Fibroblast of skin of back (primary cell): ENCODE measurements at regions not wholly inside any gene's neighbourhood (a gene's known extent, or its start where the extent isn't known, plus 50 kb on each side); places are given as distances from the start of the nearest gene placed in this dataset.

Experiments used
- DNase-seq: peaks from one replicate; pipeline ENCODE4 v3.0.0-alpha.2; 2013

GRCh38 chr6:100134297-100134696 is 140.3 kb upstream of the MCHR2 start:
- no peak for DNase-seq

DNA sequence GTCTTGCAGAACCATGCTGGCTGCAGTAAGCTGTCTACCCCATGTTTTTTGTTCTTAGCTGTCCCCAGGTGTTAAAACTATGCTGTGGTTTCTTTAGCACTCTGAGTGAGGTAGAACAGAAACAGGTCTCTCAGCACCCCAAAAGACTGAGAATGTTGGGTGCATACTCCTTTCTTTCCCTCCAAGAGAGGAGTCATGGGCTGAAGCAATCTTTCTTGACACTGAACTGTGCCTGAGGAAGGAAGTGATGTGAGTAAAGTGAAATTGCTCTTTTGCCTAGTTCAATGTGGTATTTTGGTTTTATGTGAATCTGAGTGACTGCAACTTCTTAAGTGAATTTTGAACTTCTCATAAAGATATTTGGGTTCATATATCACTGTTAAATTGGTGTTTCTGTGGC is 138.0 kb upstream of the MCHR2 start:
- no peak for DNase-seq

GRCh38 chr6:100130630-100131029 is 136.6 kb upstream of the MCHR2 start:
- DNase-seq = no peak

DNA sequence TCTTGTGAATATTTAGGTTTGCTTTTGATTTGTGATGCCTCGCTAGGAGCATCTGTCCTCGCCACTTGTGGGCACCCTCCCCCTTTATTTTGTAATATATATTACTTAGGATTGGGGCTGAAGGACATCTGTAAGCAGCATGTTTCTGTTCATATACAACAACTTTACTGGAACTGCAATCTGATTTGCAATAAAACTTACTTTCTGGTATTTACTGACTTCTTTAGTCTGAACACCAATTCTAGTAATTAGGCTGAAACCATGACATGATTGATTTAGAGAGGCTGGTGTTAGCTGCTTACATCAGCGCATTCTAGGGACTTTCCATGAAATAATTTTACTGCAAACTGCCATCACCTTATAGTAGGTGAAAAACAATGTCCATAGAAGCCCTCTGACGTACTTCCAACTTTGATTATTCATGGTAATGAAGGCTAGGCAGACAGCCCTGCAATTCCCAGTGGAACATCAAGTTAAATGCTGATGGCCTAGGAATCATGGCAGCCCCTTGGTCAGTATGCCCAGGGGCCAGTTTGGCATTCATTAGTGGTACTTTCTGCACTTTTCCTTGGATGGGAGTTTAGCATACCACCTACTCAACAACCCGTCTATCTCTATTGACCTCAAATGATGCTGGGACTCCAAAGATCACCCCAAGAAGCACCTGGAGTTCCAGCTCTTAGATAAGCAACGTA is 132.9 kb upstream of the MCHR2 start:
- DNase-seq = peak; percentile 17

DNA sequence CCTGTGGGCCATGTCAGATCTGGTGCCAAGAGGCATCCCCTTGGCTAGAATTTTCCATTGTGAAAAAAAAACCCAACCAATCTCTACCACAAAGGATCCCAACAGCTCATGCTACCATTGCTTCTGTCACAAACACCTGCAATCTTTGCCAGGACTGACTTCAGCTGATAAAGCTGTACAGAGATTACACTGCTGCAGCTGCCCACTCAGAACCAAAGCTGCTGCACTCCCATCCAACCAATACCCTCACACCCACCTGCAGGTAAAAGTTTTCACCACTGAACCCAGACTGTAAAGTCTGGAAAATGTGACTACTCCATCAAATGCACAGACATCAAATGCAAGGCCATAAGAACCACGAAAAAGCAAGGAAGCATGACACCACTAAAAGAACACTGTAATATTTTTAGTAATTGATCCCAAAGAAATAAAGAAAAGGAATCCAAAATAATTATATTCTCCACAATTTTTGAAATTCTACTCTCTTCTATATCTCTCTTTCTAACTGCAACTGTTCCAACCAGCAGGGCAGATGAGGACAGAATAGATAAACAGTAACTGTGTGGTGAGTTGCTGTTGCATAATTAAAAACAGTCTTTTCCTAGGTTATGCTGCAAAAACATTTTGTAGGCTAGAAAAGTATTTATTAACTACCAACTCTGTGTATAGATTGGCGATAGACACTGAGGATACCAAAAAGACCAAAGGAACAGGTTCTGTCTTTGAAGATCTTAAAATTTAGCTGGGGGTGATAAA is 128.0 kb upstream of the MCHR2 start:
- no peak for DNase-seq

- DNase-seq = peak; percentile 12
Measured at GRCh38 chr6:100119261-100119660, 125.2 kb upstream of the MCHR2 start.

DNA sequence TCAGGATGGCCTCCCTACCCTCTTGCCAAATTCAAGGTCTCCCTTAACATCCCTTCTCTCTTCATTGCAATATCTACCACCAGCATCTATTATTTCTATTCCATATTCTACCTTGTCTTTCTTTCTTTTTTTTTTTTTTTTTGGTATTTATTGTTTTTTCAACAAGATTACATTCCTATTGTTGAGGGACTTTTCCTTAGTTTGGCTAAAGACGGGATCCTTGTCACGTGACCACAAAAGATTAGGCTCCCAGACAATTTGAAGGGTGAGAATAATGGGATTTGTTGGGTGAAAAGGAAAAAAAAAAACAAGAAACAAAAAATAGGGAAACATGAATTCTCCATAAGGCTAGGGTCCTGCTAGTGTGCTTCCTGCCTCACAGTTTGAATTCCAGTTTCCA is 124.3 kb upstream of the MCHR2 start:
- DNase-seq = no peak

DNA sequence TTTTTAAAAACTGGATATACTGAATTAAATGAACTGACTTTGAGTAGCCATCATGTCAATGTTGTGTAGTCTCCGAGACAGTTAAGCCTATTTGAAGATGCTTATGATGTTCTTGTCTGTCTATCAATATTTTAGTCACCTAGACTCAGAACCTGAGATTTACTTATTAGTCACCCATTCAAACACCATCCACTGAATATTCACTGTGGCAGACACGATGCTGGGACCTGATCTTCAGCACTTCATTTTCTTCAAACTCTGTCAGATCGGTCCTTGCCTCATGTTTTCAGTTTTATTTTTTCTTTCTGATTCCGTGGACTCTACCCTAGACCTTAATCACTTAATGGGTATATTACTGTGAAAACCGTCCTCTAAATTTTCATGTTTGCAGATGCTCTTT is 123.7 kb upstream of the MCHR2 start:
- DNase-seq = no peak

DNA sequence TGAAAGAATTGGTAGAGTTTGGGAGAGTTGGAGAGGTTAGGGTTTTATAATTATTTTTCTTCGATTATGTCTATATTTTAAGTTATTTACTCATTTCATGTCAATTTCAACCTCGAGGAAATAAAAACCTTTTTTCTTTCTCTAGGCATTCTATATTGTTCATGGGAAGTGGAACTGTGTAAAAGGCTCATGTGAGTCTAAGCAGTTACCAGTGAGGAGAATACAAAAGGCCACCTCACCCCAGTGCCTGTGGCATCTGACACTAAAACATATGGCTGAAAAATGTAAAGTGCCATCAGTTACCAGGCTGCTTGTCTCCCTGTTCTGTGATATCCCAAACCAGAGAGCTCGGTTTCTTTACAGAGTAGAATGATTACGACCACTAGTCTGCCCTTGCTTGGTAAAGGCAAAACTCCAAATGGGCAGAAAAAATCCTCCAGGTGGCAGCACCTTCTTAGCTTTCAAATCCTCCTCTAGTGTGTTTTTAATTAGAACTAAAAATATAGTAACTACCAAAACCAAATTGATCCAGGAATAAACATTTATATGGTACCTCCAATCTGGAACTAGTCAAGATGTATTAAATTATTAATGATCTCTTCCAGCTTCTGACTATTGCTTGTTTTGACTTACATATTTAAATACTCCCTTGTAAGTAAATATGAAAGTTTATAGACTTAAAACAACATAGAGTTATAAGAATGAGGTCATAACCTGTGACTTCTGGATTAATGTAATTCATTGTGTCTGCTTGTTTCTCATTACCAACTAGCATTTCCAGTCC is 122.6 kb upstream of the MCHR2 start:
- DNase-seq = peak; percentile 74

- DNase-seq = no peak
Measured at GRCh38 chr6:100115407-100116101, 121.5 kb upstream of the MCHR2 start.

- DNase-seq = no peak
Measured at GRCh38 chr6:100112855-100113508, 119.0 kb upstream of the MCHR2 start.

DNA sequence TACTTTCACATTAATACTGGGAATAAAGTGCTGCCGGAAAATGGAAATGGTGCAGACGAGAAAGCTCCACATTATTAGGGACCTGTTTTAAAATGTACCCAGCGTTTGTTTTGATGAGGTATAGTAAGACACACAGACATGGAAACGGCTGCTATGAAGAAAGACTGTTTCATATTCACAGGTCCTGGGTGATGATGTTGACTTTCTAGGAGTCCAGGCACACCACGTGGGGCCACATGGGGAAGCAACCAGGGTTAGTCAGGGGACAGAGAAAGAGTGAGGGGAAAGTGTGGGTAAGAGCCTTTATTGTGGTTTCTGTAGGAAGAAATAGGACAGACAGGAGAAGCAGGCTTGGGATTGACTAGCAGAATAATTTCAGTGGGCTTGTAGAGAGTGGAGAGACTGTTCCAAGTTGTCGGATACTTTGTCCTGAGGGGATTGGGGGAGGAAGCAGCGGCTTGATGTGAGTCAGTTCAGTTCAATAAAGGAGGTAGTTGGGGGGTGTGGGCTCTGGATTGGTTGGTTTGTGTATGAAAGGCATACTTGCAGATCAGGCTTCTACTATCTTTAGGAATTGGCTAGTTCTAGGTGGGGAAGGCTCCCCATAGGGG is 112.0 kb upstream of the MCHR2 start:
- DNase-seq = no peak

DNA sequence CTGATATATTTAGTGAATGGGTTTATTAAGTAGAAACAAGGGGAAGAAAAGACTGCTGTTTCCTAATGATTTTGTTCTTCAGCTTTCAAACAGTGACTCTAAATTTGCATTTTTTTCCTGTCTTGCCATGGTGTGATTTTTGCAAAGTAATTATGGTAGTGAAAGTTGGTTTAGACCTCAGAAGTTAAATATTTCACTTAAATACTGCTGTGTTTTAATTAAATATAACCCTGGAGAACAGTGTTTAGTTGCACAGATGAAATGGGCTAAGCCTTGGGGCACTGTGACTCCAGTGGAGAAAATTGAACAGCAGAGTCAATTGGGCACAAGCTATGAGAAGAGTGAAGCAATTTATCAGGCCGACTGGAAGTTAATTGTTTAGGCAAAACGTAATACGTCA is 111.1 kb upstream of the MCHR2 start:
- no peak for DNase-seq

DNA sequence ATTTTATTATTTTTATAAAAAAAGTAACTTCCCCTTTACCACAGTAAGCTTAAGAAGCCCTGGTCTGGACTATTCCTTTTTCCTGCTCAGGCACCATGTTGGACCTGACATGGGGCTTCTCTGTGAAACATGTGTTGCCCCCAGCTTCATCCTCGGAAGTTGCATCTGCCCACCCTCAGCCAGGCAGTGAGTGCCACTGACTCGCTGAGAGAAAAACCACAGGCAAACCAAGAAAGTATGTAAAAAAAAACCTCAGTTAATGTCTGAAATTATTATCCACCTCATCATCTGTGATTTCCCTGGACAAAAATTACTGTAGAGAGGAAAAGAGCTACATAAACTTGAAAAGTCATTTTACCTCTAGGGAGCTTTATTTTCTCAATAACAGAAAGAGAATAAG is 109.9 kb upstream of the MCHR2 start:
- peak; percentile 55 for DNase-seq

DNA sequence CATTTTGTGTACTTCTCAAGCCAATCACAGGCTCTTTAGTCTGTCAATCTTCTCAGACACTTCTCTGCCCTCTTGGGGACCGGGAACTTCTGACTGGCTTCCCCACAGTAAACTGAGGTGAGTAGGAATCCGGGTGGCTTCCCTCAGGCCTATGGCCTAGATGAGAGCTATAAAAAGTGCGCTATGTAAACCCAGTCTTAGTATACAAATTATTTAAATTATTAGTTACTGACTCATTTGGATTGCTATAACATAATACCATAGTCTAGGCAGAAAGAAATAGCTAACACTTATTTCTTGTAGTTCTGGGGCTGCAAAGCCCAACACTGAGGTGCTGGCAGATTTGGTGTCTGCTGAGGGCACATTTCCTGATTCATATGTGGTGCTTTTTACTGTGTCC is 109.2 kb upstream of the MCHR2 start:
- DNase-seq = peak; percentile 29

DNA sequence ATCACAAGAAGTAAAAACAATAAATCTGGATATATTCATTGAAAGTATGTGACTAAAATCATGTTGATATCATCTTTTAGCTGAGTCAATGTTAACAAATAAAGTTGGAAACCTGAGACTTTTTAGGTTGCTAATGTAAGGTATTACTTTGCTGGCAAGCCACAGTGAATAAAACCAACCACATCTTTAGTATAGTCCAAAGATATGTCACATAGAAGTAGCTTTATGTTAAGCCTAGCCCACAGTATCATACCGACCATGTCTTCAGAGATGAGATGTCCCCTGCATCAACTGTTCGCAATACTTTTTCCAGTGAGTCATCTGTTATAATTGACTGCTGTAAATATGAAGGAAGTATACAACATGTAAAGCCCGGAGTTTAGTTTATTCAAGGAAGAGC is 107.6 kb upstream of the MCHR2 start:
- peak; percentile 48 for DNase-seq

DNA sequence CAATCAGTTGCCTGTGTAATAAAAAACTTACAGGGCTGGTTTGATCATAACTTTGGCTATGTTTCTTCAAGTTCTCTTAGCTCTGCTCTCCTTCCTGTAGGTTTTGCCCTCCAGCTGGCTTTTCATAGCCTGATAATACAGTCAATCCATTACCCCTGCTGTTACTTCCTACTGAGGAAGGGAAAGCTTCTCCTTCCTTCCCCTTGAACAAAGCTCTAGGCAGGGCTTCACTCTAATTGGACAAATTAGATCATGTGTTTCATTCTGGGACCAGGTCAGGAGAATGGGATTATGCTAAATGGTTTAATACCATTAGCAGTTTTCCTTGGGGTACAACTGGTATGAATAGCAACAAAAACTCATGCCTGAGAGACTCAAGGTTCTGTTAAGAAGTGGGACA is 106.8 kb upstream of the MCHR2 start:
- no peak for DNase-seq

DNA sequence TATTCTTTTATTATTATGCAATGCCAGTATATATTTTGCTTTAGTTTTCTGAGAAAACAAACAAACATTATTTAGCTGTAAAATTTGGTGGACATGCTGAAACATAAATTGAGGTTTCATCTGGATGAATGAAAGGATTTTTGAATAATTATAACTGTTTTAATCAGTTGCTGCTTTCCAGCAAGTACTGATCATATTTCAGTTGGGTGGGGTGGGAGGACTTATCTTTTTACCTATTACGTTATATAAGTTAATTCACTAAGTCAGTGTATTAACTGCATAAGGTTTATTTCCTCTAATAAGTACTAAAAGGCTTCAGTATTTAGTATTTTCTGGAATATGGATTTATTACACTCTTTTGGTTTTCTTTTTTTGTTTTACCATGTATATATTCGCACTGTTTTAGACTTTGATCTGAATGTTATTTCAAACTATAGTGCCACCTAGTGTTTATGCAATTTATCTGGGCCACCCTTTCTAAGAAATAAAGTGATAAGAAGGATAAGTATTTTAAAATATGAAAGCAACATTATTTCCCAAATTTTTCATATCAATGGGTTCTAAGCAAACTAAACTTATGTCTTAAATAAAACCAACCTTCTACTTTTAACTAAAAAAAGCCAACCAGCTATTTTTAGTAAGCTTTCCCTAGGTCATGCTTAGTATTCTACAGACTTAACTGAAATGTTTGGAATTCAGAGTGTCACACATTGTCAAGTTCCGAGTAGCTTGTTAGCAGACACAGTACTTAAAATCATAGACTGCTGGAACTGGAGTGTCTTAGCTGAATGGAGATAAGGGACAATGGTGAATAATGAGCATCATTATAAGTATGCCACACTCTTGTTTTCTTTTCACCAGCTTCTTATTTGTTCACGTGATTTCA is 105.4 kb upstream of the MCHR2 start:
- peak; percentile 38 for DNase-seq

DNA sequence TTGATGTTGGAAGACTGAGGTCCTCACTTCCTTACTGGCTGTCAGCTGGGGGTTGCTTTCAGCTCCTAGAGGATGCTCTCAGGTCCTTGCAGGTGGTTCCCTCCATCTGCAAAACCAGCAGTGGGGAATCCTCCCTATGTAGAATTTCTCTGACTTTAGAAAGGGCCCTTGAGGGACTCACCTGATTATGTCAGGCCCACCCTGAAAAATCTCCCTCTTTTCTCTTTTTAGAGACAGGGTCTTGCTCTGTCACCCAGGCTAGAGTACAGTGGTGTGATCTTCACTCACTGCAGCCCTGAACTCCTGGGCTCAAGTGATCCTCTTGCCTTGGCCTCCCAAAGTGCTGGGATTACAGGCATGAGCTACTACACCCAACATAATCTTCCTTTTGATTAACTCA is 102.9 kb upstream of the MCHR2 start:
- DNase-seq = no peak

GRCh38 chr6:100096341-100096740 is 102.3 kb upstream of the MCHR2 start:
- no peak for DNase-seq

GRCh38 chr6:100093405-100093804 is 99.4 kb upstream of the MCHR2 start:
- DNase-seq = no peak
